ENCODE measurements at regions not wholly inside any gene's neighbourhood (a gene's known extent, or its start where the extent isn't known, plus 50 kb on each side); places are given as distances from the start of the nearest gene placed in this dataset.

GRCh38 chr15:26477044-26477443 lies 295.8 kb downstream of the GABRB3 start:
- no peak for DNase-seq (ENCODE audit: low read depth)

- no peak for DNase-seq (ENCODE audit: low read depth)
These were observed 297.3 kb downstream of the GABRB3 start for GRCh38 chr15:26475554-26475953.

GRCh38 chr15:26472661-26473060 lies 300.2 kb downstream of the GABRB3 start:
- no peak for DNase-seq (ENCODE audit: low read depth)

- DNase-seq (ENCODE audit: low read depth) = no peak
These were observed 310.8 kb downstream of the GABRB3 start for GRCh38 chr15:26461847-26462608.

GRCh38 chr15:26460165-26460564 lies 312.7 kb downstream of the GABRB3 start:
- DNase-seq (ENCODE audit: low read depth) = no peak

GRCh38 chr15:26455828-26456227 lies 317.0 kb downstream of the GABRB3 start:
- DNase-seq (ENCODE audit: low read depth) = no peak

GRCh38 chr15:26453914-26454313 lies 319.0 kb downstream of the GABRB3 start:
- DNase-seq (ENCODE audit: low read depth) = no peak

- DNase-seq (ENCODE audit: low read depth) = no peak
These were observed 320.9 kb downstream of the GABRB3 start for GRCh38 chr15:26451995-26452394.

- DNase-seq (ENCODE audit: low read depth) = no peak
These were observed 323.6 kb downstream of the GABRB3 start for GRCh38 chr15:26449291-26449690.

- DNase-seq (ENCODE audit: low read depth) = no peak
These were observed 329.5 kb downstream of the GABRB3 start for GRCh38 chr15:26443321-26443720.

GRCh38 chr15:26442680-26443079 lies 330.2 kb downstream of the GABRB3 start:
- DNase-seq (ENCODE audit: low read depth) = no peak

- no peak for DNase-seq (ENCODE audit: low read depth)
These were observed 333.2 kb downstream of the GABRB3 start for GRCh38 chr15:26439681-26440080.

- no peak for DNase-seq (ENCODE audit: low read depth)
These were observed 334.1 kb downstream of the GABRB3 start for GRCh38 chr15:26438718-26439117.

GRCh38 chr15:26438316-26438715 lies 334.6 kb downstream of the GABRB3 start:
- DNase-seq (ENCODE audit: low read depth) = no peak

- DNase-seq (ENCODE audit: low read depth) = no peak
These were observed 339.0 kb downstream of the GABRB3 start for GRCh38 chr15:26433818-26434217.

- no peak for DNase-seq (ENCODE audit: low read depth)
These were observed 339.8 kb downstream of the GABRB3 start for GRCh38 chr15:26433060-26433459.

- no peak for DNase-seq (ENCODE audit: low read depth)
These were observed 351.8 kb downstream of the GABRB3 start for GRCh38 chr15:26421065-26421464.

GRCh38 chr15:26395624-26396023 lies 377.2 kb downstream of the GABRB3 start:
- DNase-seq (ENCODE audit: low read depth) = no peak

- DNase-seq (ENCODE audit: low read depth) = no peak
These were observed 378.1 kb downstream of the GABRB3 start for GRCh38 chr15:26394801-26395200.

GRCh38 chr15:26392956-26393355 lies 379.9 kb downstream of the GABRB3 start:
- no peak for DNase-seq (ENCODE audit: low read depth)

GRCh38 chr15:26391567-26392194 lies 381.2 kb downstream of the GABRB3 start:
- DNase-seq (ENCODE audit: low read depth) = no peak

- no peak for DNase-seq (ENCODE audit: low read depth)
These were observed 390.3 kb downstream of the GABRB3 start for GRCh38 chr15:26382444-26383072.

GRCh38 chr15:26378304-26378703 lies 394.6 kb downstream of the GABRB3 start:
- no peak for DNase-seq (ENCODE audit: low read depth)

All from EH (cell line).